Body of pancreas (tissue), 4 donors: ENCODE measurements at regions not wholly inside any gene's neighbourhood (a gene's known extent, or its start where the extent isn't known, plus 50 kb on each side); places are given as distances from the start of the nearest gene placed in this dataset. TPM values are rescaled to one million over a fixed set of nuclear protein-coding genes. Genes with fewer than 3 reads are reported as not detected.

Experiments
- ATAC-seq: fragments of 150-250 bp; one replicate; pipeline ENCODE4 v1.9.1; 2016
- DNase-seq, 4 donors: peaks; one replicate each; pipeline ENCODE4 v3.0.0-alpha.2; 2019
- H3K27ac ChIP-seq, 4 donors: fragments of 200-600 bp; sonication (generic); 1 replicate in 3 of 4; 2 replicates in 1 of 4; pipeline versions ENCODE4 v1.5.1 to v1.6.1; 2016 to 2019; ENCODE audit warnings: mild to moderate bottlenecking in 1 of 4, mixed read lengths in 1 of 4, moderate library complexity in 1 of 4
- H3K27me3 ChIP-seq, 2 donors: fragments of 200-600 bp; sonication (generic); one replicate each; pipeline ENCODE4 v1.6.0; 2016; ENCODE audit warnings: mild to moderate bottlenecking in 1 of 2
- H3K36me3 ChIP-seq, 2 donors: fragments of 200-600 bp; sonication (generic); replicated peaks in 1 of 2; 2 replicates each; pipeline ENCODE4 v1.5.1; 2016; ENCODE audit warnings: low read depth in 2 of 2; ENCODE audit not compliant: insufficient read depth in 1 of 2
- H3K4me1 ChIP-seq: fragments of 200-600 bp; sonication (generic); one replicate; pipeline ENCODE4 v1.6.0; 2016
- H3K4me3 ChIP-seq, 2 donors: fragments of 200-600 bp; sonication (generic); 1 replicate in 1 of 2; 2 replicates in 1 of 2; pipeline ENCODE4 v1.5.1; 2016 to 2019
- H3K9me3 ChIP-seq, 3 donors: fragments of 200-600 bp; sonication (generic); 1 replicate in 2 of 3; 2 replicates in 1 of 3; pipeline ENCODE4 v1.5.1; 2016
- POLR2A ChIP-seq, 3 donors: fragments of 450-650 bp; IDR thresholded peaks; one replicate each; pipeline ENCODE4 v1.6.1; 2016; ENCODE audit warnings: antibody characterized with exemption in 3 of 3, mild to moderate bottlenecking in 2 of 3
- WGBS, 2 donors: methylation state at CpG; one replicate each; pipeline ENCODE4 v1.1.5; 2017; 5-methylcytosine and 5-hydroxymethylcytosine counted together
- intact Hi-C: fragments of 100-400 bp; cut with DNase I; formaldehyde crosslinking; loops from one replicate; pipeline ENCODE4 v1.15.1; 2023
- small RNA-seq: library from RNA; depleted of rRNA; stranded (forward); fragments of <200 nt; gene quantifications from one replicate; pipeline ENCODE3, GENCODE V24; 2016
- TF ChIP-seq, protein P1 (sequence below), 7 experiments: fragments of 450-650 bp in 4 of 7; fragments of 200-600 bp in 3 of 7; sonication (generic) in 3 of 7; IDR thresholded peaks; one replicate each; pipeline ENCODE4 v1.5.1; 2016 to 2019; ENCODE audit warnings: antibody characterized with exemption in 7 of 7

DNA sequence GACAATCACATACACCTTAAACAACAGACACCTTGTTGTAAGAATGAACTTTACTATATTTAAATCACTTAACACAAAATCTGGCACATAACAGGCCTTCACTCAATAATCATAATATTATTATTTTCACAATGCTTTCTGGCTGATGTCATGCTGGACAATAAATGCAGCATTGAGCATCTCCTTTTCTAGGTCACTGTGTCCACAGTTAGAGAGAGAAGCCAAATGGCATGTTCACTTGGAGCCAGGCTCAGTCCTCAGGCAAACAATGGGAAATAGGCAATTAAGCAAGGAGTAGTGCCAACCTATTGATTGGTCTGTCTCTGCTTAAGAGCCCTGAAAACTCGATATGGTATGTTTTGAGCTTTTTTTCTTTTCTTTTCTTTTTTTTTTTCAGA lies 50.6 kb upstream of the KLF4 start:
- no peak for DNase-seq
- no peaks in the 10 kb centered on the region for H3K4me1 ChIP-seq
- 21 to 30% methylated on average over 1 of the region's 1 CpG for WGBS, 2 donors
- H3K27ac ChIP-seq = no peak overlapping the region
- ATAC-seq = no peak
- TF ChIP-seq POLR2A (IDR thresholded peaks at IDR 0.05) = no peak
- TF ChIP-seq, protein P1, sequence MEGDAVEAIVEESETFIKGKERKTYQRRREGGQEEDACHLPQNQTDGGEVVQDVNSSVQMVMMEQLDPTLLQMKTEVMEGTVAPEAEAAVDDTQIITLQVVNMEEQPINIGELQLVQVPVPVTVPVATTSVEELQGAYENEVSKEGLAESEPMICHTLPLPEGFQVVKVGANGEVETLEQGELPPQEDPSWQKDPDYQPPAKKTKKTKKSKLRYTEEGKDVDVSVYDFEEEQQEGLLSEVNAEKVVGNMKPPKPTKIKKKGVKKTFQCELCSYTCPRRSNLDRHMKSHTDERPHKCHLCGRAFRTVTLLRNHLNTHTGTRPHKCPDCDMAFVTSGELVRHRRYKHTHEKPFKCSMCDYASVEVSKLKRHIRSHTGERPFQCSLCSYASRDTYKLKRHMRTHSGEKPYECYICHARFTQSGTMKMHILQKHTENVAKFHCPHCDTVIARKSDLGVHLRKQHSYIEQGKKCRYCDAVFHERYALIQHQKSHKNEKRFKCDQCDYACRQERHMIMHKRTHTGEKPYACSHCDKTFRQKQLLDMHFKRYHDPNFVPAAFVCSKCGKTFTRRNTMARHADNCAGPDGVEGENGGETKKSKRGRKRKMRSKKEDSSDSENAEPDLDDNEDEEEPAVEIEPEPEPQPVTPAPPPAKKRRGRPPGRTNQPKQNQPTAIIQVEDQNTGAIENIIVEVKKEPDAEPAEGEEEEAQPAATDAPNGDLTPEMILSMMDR (IDR thresholded peaks at IDR 0.05) = no peak
- no peaks in the 10 kb centered on the region for H3K9me3 ChIP-seq
- H3K27me3 ChIP-seq = peaks cover 0 to 6% of the 10 kb centered on the region in 2 donors
- no peak overlapping the region for H3K4me3 ChIP-seq
- no peaks in the 10 kb centered on the region for H3K36me3 ChIP-seq
- intact Hi-C loops = no loop called here

DNA sequence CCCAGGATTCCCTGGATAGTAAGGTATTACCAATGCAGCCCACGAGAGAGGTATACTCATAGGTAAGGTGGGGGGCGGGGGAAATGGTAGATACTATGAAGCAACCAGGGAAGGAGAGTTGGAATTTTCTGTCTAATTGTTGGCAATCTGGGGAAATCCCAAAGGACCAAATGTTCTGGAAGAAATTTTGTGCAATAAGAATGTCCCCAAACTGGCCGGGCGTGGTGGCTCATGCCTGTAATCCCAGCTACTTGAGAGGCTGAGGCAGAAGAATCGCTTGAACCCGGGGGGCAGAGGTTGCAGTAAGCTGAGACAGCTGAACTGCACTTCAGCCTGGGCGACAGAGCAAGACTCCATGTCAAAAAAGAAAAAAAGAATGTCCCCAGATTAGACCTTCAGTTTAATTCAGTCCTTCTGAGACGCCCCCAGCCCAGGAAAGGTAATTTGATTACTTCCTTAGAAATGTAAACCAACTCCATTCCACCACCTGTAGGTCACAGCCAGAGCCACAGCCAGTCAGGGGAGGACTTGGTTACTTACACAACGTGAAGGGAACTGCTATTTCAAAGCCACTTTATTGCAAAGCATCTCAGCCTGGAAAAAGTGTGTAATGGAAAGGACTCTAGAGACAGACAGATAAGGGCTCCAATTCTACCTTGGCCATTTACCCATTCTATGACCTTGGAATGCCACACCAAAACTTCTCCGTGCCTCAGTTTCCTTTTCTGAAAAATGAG lies 50.0 kb upstream of the KLF4 start:
- no peak for ATAC-seq

More for the DNA sequence above, 50.0 kb upstream of the KLF4 start:
- Histone ChIP-seq H3K9me3 (no peaks in the 10 kb centered on the region), H3K4me3 (no peak overlapping the region), H3K27ac (no peak overlapping the region), H3K36me3 (no peaks in the 10 kb centered on the region), H3K4me1 (no peaks in the 10 kb centered on the region), H3K27me3 (peaks cover 0 to 6% of the 10 kb centered on the region in 2 donors)
- DNase-seq = peak in 1 of 4 donors; percentile 19
- no peak for TF ChIP-seq POLR2A (IDR thresholded peaks at IDR 0.05)
- TF ChIP-seq, protein P1 (IDR thresholded peaks at IDR 0.05) = peak in 1 of 7 experiments; percentile 14
- WGBS, 2 donors = 70 to 79% methylated on average over 10 of the region's 10 CpGs
- intact Hi-C loops = no loop called here

Small RNA genes lying in the stretch of these regions (small RNA-seq; reads per million reads assigned to genes)
- gene RN7SL659P (not detected), gene RNA5SP293 (not detected), gene RNU6-1064P (not detected), gene RNU6-996P (not detected)
